Astrocyte of the cerebellum (primary cell): ENCODE measurements at regions not wholly inside any gene's neighbourhood (a gene's known extent, or its start where the extent isn't known, plus 50 kb on each side); places are given as distances from the start of the nearest gene placed in this dataset.

Experiments
- DNase-seq: peaks from one replicate; pipeline ENCODE4 v3.0.0-alpha.2; 2011; ENCODE audit warnings: low read depth
- H3K4me3 ChIP-seq: 2 replicates; pipeline ENCODE4 v1.5.1; 2011; ENCODE audit warnings: mild to moderate bottlenecking, low read depth, low read length, moderate library complexity
- in situ Hi-C: cut with HindIII; loops from 2 replicates; pipeline ENCODE4 v1.10.0; 2017; ENCODE audit warnings: low sequenced_read_pairs
- TF ChIP-seq, protein P1 (sequence below): IDR thresholded peaks from 2 replicates; pipeline ENCODE4 v1.5.1; 2012; ENCODE audit warnings: low read length, low read depth, moderate library complexity, mild to moderate bottlenecking; ENCODE audit errors: missing control alignments

GRCh38 chr11:87926250-87926970 lies 248.8 kb downstream of the RAB38 start:
- H3K4me3 ChIP-seq, result no peak overlapping the region
- in situ Hi-C loops, result no loop called here
- peak; percentile 6 for DNase-seq
- TF ChIP-seq, protein P1, sequence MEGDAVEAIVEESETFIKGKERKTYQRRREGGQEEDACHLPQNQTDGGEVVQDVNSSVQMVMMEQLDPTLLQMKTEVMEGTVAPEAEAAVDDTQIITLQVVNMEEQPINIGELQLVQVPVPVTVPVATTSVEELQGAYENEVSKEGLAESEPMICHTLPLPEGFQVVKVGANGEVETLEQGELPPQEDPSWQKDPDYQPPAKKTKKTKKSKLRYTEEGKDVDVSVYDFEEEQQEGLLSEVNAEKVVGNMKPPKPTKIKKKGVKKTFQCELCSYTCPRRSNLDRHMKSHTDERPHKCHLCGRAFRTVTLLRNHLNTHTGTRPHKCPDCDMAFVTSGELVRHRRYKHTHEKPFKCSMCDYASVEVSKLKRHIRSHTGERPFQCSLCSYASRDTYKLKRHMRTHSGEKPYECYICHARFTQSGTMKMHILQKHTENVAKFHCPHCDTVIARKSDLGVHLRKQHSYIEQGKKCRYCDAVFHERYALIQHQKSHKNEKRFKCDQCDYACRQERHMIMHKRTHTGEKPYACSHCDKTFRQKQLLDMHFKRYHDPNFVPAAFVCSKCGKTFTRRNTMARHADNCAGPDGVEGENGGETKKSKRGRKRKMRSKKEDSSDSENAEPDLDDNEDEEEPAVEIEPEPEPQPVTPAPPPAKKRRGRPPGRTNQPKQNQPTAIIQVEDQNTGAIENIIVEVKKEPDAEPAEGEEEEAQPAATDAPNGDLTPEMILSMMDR, result no peak

DNA sequence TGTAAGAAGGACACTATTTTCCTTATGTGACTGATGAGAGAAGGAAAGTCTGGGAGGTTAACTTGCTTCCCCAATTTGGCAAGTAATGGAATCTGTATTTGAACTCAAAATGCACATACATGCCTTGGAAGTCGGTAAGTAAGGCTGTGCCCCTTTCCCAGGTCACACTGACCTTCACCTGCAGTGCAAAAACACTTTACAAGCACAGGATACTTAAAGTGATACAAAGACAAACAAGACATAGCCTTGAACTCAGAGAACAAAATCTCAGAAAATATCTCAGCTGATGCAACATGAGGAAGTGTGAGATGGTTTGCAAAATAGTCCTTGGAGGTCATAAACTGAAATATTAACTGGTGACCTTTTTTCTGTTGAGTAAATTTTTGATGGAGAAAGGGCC lies 251.1 kb downstream of the RAB38 start:
- TF ChIP-seq, protein P1, result no peak
- H3K4me3 ChIP-seq, result no peak overlapping the region
- no peak for DNase-seq
- in situ Hi-C loops, result no loop called here

DNA sequence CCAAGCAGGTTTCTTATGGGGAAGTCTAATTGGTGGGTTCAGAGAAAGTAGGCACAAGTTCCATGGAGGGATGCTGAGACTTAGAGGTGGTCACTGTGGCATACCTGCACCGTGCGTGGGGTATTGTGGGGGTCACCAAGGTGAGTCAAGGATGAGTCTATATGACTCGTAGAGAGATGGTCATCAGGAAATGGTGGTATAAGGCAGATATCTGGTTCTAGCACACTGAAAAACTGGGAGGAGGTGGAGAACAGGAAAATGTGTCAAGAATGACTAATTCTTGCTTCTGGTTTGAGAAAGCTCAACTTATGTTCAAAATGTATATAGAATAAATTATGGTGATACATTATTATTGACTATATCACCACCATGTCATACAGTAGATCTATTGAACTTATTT lies 258.1 kb downstream of the RAB38 start:
- H3K4me3 ChIP-seq, result no peak overlapping the region
- TF ChIP-seq, protein P1, result no peak
- DNase-seq, result no peak
- in situ Hi-C loops, result no loop called here

- TF ChIP-seq, protein P1, result no peak
- H3K4me3 ChIP-seq, result no peak overlapping the region
- no peak for DNase-seq
- in situ Hi-C loops, result no loop called here
These were observed 266.1 kb downstream of the RAB38 start for GRCh38 chr11:87909178-87909577.

- H3K4me3 ChIP-seq, result no peak overlapping the region
- DNase-seq, result no peak
- TF ChIP-seq, protein P1, result no peak
- in situ Hi-C loops, result no loop called here
These were observed 267.2 kb downstream of the RAB38 start for GRCh38 chr11:87908086-87908485.

DNA sequence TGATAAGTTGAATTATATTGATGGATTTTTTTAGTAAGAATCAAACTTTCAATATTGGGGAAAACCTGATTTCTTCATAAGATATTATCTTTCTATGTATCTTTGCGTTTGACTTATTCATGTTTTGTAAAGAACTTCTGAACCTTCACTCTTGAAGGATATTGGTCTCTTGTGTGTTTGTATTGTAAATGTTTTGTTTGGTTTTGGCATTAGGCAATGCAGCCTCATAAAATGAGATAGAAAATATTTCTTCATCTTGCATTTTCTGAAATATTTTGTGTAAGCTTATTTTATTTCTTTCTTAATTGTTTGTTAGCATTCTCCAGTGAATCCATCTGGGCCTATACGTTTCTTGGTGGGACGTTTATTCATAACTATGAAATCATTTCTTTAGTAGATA lies 271.9 kb downstream of the RAB38 start:
- in situ Hi-C loops, result no loop called here
- no peak overlapping the region for H3K4me3 ChIP-seq
- TF ChIP-seq, protein P1, result no peak
- DNase-seq, result no peak
